HuH-7 (cell line): ENCODE measurements at regions not wholly inside any gene's neighbourhood (a gene's known extent, or its start where the extent isn't known, plus 50 kb on each side); places are given as distances from the start of the nearest gene placed in this dataset.
"Not testable (repeated sequence)": the region's sequence is repeated elsewhere in the genome, so short reads cannot be mapped to it uniquely, and the experiment has no call there.

ENCODE experiments used
- DNase-seq: peaks from one replicate; pipeline ENCODE4 v3.0.0; 2011; ENCODE audit warnings: low spot score

DNA sequence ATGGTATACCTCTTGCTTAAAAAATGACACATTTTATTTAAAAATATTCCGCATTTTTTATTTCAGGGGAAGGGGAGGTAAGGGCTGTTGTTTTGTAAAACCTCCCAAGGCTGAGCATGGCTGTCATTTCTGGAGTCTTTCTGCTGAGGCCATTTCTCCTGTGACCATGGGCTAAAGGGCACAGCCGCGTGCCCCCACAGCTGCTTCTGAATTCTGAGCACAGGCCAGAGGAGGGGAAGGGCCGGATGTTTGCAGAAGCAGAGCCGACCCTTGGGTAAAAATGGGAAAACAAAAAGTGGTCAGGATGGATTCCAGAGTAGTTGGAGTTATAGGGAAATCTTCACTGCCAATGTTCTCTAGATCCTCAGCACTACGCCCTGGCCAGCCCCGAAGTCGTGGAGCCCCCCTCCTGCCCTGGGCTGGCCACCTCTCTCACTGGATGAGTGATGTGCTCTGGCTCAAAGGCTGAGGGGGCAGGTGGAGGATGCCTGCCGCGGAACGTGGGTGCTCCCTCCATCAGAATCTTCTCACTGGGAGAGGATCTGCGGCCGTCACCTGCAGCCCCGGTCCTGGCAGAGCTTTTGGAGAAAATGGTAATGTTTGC is 131.3 kb upstream of the ZEB1 start:
- DNase-seq: no peak

DNA sequence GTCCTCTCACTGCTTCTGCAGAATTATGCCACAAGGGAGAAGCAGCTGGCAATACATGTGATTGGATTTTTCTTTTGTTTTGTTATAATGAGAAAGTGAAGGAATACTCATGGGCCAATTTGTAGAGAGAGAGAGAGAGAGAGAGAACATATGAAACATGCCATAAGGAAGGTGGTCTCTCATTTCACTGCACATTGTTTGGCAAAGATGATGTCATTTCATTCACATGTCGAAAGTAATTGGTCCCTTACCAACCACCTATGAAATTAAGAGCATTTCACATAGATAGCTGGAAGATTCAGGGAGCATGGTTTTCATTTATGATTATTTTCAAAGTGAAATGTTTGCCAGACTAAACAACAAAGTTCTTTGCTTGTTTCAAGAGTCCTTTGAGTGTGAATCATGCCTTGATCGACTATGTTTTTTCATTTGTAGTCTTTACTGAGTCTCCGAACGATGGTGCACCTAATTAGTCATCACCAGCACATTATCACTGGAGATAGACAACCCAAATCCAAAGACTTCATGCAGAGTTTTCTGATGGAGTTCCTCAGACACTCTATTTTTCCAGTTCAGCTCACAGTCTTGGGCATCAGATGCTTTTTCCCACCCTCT is 130.1 kb upstream of the ZEB1 start:
- no peak for DNase-seq

- no peak for DNase-seq
These were observed 128.5 kb upstream of the ZEB1 start for GRCh38 chr10:31190488-31190887.

- no peak for DNase-seq
These were observed 126.5 kb upstream of the ZEB1 start for GRCh38 chr10:31192475-31192874.

DNA sequence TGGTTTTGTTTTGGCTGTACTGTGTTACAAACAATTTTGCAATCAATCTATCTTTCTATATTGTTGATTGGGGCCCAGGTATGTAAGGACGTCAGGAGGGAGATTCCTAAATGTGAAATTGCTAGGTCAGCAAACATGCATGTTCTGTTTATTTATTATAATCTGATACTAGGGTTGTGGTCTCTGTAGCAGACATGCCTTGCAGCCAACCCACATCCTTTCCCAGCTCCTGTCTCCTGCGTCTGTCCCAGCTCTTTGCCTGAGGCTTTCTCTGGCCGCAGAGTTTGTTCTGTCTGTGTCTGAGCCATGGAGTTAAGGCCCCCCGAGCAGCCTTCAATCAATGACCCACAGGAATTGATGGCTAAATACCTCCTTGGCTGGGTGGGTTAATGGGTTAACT is 124.0 kb upstream of the ZEB1 start:
- DNase-seq: no peak

- DNase-seq: no peak
These were observed 121.1 kb upstream of the ZEB1 start for GRCh38 chr10:31197886-31198285.

- no peak for DNase-seq
These were observed 114.9 kb upstream of the ZEB1 start for GRCh38 chr10:31204090-31204489.

- DNase-seq: no peak
These were observed 111.4 kb upstream of the ZEB1 start for GRCh38 chr10:31207636-31208035.

- DNase-seq: no peak
These were observed 109.5 kb upstream of the ZEB1 start for GRCh38 chr10:31209478-31209877.

GRCh38 chr10:31210190-31210589 is 108.8 kb upstream of the ZEB1 start:
- no peak for DNase-seq

DNA sequence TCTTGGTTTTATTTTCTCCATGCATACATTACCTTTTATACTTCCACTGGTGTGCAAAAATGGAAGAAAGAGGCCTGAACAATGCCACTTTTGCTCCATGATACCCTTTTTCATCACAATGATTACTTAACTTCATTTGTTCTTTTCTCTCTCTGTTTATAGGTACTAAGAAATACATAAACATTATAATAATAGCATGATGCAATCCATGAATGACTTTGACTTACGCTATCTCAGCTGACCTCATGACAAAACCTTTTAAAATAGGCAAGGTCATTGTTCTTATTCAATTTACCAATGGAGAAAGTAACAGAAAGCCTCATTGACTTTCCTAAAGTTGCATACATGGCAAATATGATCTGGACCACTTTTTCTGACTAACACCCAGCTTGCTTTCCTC is 105.1 kb upstream of the ZEB1 start:
- DNase-seq: no peak

GRCh38 chr10:31215052-31215451 is 104.0 kb upstream of the ZEB1 start:
- no peak for DNase-seq

GRCh38 chr10:31219306-31219705 is 99.7 kb upstream of the ZEB1 start:
- no peak for DNase-seq

DNA sequence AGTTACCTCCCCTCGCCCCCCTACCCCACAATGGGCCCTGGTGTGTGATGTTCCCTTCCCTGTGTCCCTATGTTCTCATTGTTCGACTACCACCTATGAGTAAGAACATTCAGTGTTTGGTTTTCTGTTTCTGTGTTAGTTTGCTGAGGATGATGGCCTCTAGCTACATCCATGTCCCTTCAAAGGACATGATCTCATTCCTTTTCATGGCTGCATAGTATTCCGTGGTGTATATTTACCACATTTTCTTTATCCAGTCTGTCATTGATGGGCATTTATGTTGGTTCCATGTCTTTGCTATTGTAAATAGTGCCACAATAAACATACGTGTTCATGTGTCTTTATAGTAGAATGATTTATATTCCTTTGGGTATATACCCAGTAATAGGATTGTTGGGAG is 90.2 kb upstream of the ZEB1 start:
- DNase-seq: not testable (repeated sequence)

DNA sequence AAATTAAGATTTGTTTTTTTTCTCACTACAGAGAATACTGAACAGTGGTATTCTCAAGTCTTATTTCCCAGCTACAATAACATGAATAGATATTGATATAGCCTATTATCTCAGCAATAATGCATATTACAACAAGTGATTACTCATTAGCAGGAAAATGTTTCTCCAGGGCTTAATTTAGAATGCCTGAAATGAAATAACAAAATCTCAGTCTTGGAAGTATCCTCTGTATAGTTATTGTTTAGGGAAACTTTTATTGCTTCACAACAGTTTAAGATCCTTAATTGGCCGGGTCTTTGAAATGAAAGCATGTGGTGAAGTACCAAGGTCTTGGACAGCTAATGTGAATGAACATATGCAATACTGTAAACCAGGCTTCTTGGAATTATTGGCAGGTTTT is 79.1 kb upstream of the ZEB1 start:
- DNase-seq: no peak

DNA sequence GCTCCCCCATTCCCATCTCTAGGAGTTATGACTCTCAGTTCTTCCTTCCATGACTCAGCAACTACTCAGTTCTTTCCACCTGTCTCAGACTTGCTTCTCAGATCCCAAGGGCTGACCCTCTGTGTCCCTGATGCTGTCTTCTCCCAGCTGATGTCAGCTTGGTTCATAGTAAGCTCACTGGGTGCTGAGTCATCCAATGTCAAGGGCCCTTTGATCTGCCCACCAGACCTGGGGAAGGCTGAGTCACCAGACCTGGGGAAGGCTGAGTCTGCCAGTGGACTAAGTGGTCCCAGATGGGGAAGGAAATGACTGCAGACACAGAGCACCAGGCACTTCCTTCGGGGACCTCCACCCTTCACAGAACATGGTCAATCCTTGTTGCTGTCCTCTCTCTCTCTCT is 76.1 kb upstream of the ZEB1 start:
- DNase-seq: no peak

DNA sequence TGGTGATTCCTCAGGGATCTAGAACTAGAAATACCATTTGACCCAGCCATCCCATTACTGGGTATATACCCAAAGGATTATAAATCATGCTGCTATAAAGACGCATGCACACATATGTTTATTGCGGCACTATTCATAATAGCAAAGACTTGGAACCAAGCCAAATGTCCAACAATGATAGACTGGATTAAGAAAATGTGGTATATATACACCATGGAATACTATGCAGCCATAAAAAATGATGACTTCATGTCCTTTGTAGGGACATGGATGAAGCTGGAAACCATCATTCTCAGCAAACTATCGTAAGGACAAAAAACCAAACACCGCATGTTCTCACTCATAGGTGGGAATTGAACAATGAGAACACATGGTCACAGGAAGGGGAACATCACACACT is 67.9 kb upstream of the ZEB1 start:
- not testable (repeated sequence) for DNase-seq

DNA sequence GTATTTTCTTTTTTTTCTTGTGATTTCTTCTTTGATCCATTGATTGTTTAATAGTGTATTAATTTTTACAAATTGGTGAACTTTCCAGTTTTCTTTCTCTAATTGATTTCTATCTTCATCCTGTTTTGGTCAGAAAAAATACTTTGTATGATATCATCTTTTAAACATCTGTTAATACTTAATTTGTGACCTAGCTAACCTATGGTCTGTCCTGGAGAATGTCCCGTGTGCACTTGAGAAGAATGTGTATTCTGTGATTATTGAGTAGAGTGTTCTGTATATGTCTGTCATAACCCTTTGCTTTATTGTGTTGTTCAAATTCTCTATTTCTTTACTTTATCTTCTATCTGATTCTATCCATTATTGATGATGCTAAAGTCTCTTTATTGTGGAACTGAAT is 65.8 kb upstream of the ZEB1 start:
- DNase-seq: no peak

- DNase-seq: no peak
These were observed 57.3 kb upstream of the ZEB1 start for GRCh38 chr10:31261511-31262311.

- no peak for DNase-seq
These were observed 56.3 kb upstream of the ZEB1 start for GRCh38 chr10:31262672-31263071.

DNA sequence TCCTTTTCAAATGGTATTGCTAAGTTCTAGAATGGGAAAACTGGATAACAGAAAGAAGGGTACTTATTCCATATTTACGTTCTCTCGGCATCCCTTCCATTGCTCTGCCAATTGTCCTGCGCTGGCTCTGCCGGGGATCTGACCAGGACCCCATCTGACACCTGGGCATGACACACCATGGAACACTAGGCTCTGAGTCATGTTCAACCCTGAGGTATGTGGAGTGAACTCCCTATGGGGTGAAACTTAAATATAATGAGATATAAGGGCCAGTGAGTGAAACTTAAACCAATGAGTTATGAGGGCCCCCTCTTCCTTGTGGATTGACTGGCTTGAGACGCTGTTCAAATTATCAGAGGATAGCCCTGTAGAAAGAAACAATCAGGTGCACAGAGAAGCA is 55.1 kb upstream of the ZEB1 start:
- DNase-seq: no peak

GRCh38 chr10:31268444-31269303 is 50.3 kb upstream of the ZEB1 start:
- no peak for DNase-seq
